Activated CD8-positive, alpha-beta memory T cell treated with anti-CD3 and anti-CD28 coated beads, Interleukin-2, amount 50 U/mL, for 24 hours (primary cell): ENCODE measurements at regions not wholly inside any gene's neighbourhood (a gene's known extent, or its start where the extent isn't known, plus 50 kb on each side); places are given as distances from the start of the nearest gene placed in this dataset.

ENCODE experiments used
- DNase-seq: peaks from one replicate; pipeline ENCODE4 v3.0.0-alpha.2; 2020; ENCODE audit errors: extremely low read depth

- no peak for DNase-seq
Observed at GRCh38 chr10:111131168-111131799, 54.5 kb downstream of the ADRA2A start.

- no peak for DNase-seq
Observed at GRCh38 chr10:111137007-111137406, 60.2 kb downstream of the ADRA2A start.

- DNase-seq = no peak
Observed at GRCh38 chr10:111137587-111137986, 60.8 kb downstream of the ADRA2A start.

GRCh38 chr10:111138544-111138943, 61.7 kb downstream of the ADRA2A start:
- DNase-seq = no peak

- DNase-seq = no peak
Observed at GRCh38 chr10:111139567-111139966, 62.7 kb downstream of the ADRA2A start.

GRCh38 chr10:111142092-111142768, 65.4 kb downstream of the ADRA2A start:
- no peak for DNase-seq

- no peak for DNase-seq
Observed at GRCh38 chr10:111146025-111146640, 69.3 kb downstream of the ADRA2A start.

GRCh38 chr10:111148025-111148424, 71.2 kb downstream of the ADRA2A start:
- DNase-seq = no peak

GRCh38 chr10:111148440-111148839, 71.6 kb downstream of the ADRA2A start:
- no peak for DNase-seq

GRCh38 chr10:111150691-111151090, 73.9 kb downstream of the ADRA2A start:
- DNase-seq = no peak

GRCh38 chr10:111151595-111152307, 74.9 kb downstream of the ADRA2A start:
- DNase-seq = no peak

GRCh38 chr10:111156754-111157153, 79.9 kb downstream of the ADRA2A start:
- no peak for DNase-seq

GRCh38 chr10:111158595-111158994, 81.8 kb downstream of the ADRA2A start:
- DNase-seq = no peak

- DNase-seq = no peak
Observed at GRCh38 chr10:111161109-111161874, 84.5 kb downstream of the ADRA2A start.

GRCh38 chr10:111171183-111171582, 94.4 kb downstream of the ADRA2A start:
- no peak for DNase-seq

- DNase-seq = no peak
Observed at GRCh38 chr10:111175787-111176186, 99.0 kb downstream of the ADRA2A start.

GRCh38 chr10:111177379-111177778, 100.5 kb downstream of the ADRA2A start:
- no peak for DNase-seq

- no peak for DNase-seq
Observed at GRCh38 chr10:111179514-111179913, 102.7 kb downstream of the ADRA2A start.

- no peak for DNase-seq
Observed at GRCh38 chr10:111186358-111186757, 109.5 kb downstream of the ADRA2A start.

- DNase-seq = no peak
Observed at GRCh38 chr10:111187096-111187495, 110.3 kb downstream of the ADRA2A start.

- DNase-seq = no peak
Observed at GRCh38 chr10:111199587-111199986, 122.8 kb downstream of the ADRA2A start.
